Endothelial cell (in vitro differentiated cells): ENCODE measurements at regions not wholly inside any gene's neighbourhood (a gene's known extent, or its start where the extent isn't known, plus 50 kb on each side); places are given as distances from the start of the nearest gene placed in this dataset.
"Not testable (repeated sequence)": the region's sequence is repeated elsewhere in the genome, so short reads cannot be mapped to it uniquely, and the experiment has no call there.

Experiments
- DNase-seq: peaks from one replicate; pipeline ENCODE4 v3.0.0; 2021; ENCODE audit warnings: low spot score
- H3K27ac Mint-ChIP-seq: one replicate; pipeline ENCODE4 v1.8.0; 2021; ENCODE audit warnings: mixed read lengths, inconsistent platforms; ENCODE audit not compliant: unreplicated experiment
- H3K27me3 Mint-ChIP-seq: one replicate; pipeline ENCODE4 v1.8.0; 2021; ENCODE audit warnings: mild to moderate bottlenecking, moderate library complexity, mixed read lengths, inconsistent platforms; ENCODE audit not compliant: unreplicated experiment
- H3K36me3 Mint-ChIP-seq: one replicate; pipeline ENCODE4 v1.8.0; 2021; ENCODE audit warnings: mild to moderate bottlenecking, low read depth, mixed read lengths, inconsistent platforms; ENCODE audit not compliant: unreplicated experiment
- H3K4me1 Mint-ChIP-seq: one replicate; pipeline ENCODE4 v1.8.0; 2021; ENCODE audit warnings: mild to moderate bottlenecking, mixed read lengths, inconsistent platforms; ENCODE audit not compliant: unreplicated experiment
- H3K4me3 Mint-ChIP-seq: one replicate; pipeline ENCODE4 v1.8.0; 2021; ENCODE audit warnings: mild to moderate bottlenecking, mixed read lengths, inconsistent platforms; ENCODE audit not compliant: unreplicated experiment
- H3K9me3 Mint-ChIP-seq: one replicate; pipeline ENCODE4 v1.8.0; 2021; ENCODE audit warnings: mixed read lengths, inconsistent platforms; ENCODE audit not compliant: unreplicated experiment
- TF ChIP-seq, protein P1 (sequence below): fragments of 200-600 bp; sonication (generic); IDR thresholded peaks from one replicate; pipeline ENCODE4 v1.5.0; 2021; ENCODE audit warnings: antibody characterized with exemption; ENCODE audit not compliant: unreplicated experiment

DNA sequence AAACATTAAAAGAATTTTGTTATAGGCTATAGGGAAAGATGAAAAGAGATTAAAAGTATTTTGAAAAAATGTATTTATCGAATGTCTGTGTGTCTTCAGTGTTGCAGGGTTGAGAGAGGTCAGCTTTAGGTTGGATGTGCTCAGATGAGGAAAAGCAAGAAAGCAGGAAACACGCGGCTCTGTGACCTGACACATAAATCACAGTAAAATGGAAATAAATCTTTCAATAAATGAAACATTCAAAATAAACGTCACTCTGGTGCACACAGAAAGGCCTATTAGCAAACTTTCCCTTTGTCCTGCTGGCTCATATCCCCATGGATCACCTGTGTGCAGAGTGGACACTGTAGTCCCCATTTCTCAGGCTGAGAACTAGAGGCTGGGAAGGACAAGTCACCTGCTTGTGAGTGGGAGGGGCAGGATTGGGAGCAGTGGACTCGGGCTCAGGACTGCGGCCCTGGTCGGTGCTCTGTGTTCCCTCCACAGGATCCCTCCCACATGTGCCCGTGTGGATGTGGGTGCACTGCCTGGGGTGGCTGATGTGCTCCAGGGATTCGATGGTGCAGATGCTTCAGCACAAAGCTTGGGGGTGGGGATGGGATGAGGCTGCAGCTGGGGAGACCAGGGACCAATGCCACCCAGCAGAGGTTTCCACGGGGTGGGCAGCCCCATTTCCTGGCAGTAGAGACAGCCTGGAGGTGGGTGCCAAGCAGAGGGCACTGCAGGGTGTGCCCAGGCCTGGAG lies 96.0 kb upstream of the IGLL5 start:
- H3K4me1 Mint-ChIP-seq = peaks cover 7% of the 10 kb centered on the region
- no peak for DNase-seq
- H3K27ac Mint-ChIP-seq = no peak overlapping the region
- TF ChIP-seq, protein P1, sequence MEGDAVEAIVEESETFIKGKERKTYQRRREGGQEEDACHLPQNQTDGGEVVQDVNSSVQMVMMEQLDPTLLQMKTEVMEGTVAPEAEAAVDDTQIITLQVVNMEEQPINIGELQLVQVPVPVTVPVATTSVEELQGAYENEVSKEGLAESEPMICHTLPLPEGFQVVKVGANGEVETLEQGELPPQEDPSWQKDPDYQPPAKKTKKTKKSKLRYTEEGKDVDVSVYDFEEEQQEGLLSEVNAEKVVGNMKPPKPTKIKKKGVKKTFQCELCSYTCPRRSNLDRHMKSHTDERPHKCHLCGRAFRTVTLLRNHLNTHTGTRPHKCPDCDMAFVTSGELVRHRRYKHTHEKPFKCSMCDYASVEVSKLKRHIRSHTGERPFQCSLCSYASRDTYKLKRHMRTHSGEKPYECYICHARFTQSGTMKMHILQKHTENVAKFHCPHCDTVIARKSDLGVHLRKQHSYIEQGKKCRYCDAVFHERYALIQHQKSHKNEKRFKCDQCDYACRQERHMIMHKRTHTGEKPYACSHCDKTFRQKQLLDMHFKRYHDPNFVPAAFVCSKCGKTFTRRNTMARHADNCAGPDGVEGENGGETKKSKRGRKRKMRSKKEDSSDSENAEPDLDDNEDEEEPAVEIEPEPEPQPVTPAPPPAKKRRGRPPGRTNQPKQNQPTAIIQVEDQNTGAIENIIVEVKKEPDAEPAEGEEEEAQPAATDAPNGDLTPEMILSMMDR = no peak
- H3K36me3 Mint-ChIP-seq = no peaks in the 10 kb centered on the region
- peaks cover 1% of the 10 kb centered on the region for H3K27me3 Mint-ChIP-seq
- H3K4me3 Mint-ChIP-seq = no peak overlapping the region
- no peaks in the 10 kb centered on the region for H3K9me3 Mint-ChIP-seq

DNA sequence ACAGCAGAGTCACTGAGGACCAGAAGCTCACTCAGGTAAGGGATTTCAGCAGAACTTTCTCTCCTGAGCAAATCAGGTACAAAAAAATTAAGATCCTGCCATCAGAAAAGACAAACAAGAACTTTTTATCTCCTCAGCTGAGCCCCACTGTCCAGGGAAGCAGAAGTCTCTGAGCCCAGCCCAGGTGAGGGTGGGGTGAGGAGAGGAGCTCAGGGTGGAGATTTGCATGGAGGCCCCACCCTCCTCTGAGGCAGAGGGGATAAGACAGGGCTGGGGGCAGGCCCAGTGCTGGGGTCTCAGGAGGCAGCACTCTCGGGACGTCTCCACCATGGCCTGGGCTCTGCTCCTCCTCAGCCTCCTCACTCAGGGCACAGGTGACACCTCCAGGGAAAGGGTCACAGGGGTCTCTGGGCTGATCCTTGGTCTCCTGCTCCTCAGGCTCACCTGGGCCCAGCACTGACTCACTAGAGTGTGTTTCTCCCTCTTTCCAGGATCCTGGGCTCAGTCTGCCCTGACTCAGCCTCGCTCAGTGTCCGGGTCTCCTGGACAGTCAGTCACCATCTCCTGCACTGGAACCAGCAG lies 95.3 kb upstream of the IGLL5 start:
- not testable (repeated sequence) for DNase-seq, H3K4me3 Mint-ChIP-seq, H3K4me1 Mint-ChIP-seq, H3K27ac Mint-ChIP-seq, H3K36me3 Mint-ChIP-seq, H3K27me3 Mint-ChIP-seq, H3K9me3 Mint-ChIP-seq

DNA sequence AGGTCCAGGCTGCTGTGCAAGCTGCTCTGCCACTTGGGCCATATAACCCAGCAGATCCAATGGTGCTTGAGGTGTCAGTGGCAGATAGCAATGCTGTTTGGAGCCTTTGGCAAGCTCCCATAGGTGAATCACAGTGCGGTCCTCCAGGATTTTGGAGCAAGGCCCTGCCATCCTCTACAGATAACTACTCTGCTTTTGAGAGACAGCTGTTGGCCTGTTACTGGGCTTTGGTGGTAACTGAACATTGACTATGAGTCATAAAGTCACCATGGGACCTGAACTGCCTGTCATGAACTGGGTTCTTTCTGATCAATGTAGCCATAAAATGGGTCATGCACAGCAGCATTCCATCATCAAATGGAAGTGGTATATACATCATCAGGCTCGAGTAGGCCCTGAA lies 92.0 kb upstream of the IGLL5 start:
- not testable (repeated sequence) for H3K27me3 Mint-ChIP-seq, DNase-seq, H3K9me3 Mint-ChIP-seq, H3K27ac Mint-ChIP-seq, H3K4me3 Mint-ChIP-seq, H3K4me1 Mint-ChIP-seq, H3K36me3 Mint-ChIP-seq

DNA sequence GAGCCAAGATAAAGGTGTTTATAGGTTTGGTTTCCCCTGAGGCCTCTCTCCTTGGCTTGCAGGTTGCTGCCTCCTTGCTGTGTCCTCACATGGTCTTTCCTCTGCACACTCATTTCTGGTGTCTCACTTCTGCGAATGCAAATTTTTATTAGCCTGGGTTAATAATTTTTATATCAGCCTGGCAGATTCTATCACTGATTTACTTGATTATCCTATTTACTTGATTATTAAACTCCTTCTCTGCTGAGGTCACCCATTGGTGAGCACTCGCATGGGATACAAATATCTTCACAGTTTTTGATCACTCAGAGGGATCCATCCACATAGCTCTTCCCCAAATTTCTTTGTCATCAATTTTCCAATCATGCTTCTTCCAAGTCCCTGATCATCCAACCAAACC lies 90.9 kb upstream of the IGLL5 start:
- Mint-ChIP-seq H3K4me3 (no peak overlapping the region), H3K27ac (no peak overlapping the region), H3K36me3 (no peaks in the 10 kb centered on the region), H3K4me1 (peaks cover 7% of the 10 kb centered on the region), H3K9me3 (no peaks in the 10 kb centered on the region), H3K27me3 (peaks cover 1% of the 10 kb centered on the region)
- DNase-seq = no peak
- TF ChIP-seq, protein P1 = no peak

DNA sequence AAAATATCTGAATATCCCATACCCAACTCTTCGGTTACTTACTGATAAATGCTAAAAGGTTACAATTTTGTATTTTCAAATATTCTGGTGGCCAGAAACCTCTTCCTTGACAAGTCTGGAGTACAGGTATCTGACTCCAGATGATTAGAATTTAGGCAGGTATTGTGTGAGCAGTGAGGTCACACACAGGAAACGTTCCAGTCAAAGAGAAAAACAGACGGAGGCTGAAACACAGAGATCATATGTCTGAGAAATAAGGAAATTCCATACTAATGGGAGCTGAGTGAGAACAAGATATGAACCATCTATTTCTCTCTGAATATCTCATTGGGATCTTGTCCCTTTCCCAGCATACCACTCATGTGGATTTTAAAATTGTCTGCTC lies 89.4 kb upstream of the IGLL5 start:
- Mint-ChIP-seq H3K36me3 (no peaks in the 10 kb centered on the region), H3K9me3 (no peaks in the 10 kb centered on the region), H3K27ac (no peak overlapping the region), H3K27me3 (no peaks in the 10 kb centered on the region), H3K4me3 (no peak overlapping the region), H3K4me1 (peaks cover under 1% of the 10 kb centered on the region)
- TF ChIP-seq, protein P1 = no peak
- DNase-seq = no peak

DNA sequence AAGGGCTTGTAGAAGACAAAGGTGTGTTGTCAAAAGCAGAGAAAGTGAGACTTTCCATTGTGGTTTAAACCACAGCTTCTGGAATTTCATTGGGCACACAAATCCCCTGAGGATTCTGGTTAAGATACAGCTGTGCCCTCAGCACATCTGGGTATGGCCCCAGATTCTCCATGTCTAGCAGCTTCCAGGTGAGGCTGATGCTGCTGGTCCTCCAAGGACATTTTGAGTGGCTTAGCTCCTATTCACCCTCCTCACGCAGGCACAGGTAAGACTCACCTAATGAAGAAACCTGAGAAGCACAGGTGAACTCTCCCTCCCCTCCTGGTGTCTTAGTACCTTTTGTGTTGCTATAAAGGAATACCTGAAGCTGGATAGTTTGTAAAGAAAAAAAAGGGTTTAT lies 88.9 kb upstream of the IGLL5 start:
- no peaks in the 10 kb centered on the region for H3K27me3 Mint-ChIP-seq
- no peak overlapping the region for H3K4me3 Mint-ChIP-seq
- no peaks in the 10 kb centered on the region for H3K36me3 Mint-ChIP-seq
- H3K9me3 Mint-ChIP-seq = no peaks in the 10 kb centered on the region
- no peak overlapping the region for H3K27ac Mint-ChIP-seq
- DNase-seq = no peak
- H3K4me1 Mint-ChIP-seq = no peaks in the 10 kb centered on the region
- TF ChIP-seq, protein P1 = no peak
